ENCODE measurements at regions not wholly inside any gene's neighbourhood (a gene's known extent, or its start where the extent isn't known, plus 50 kb on each side); places are given as distances from the start of the nearest gene placed in this dataset.

DNA sequence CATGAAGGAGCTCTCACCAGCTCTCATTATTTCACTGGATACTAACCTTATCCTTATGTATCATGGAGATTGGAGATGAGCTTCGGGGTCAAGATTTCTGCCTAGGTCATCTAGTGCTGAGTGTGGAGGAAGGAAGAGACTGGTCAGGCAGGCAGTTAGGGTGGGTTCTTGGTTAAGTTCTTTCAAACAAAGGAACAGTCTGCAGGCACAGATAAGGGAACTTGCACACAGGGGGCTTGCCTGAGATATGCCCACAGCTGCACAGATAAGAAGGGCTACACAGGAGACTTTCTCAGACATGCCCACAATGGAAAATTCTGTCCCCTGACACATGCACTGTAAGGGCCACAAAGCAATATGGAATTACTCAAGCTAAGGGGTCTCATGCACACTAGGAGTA is 904.1 kb downstream of the NLGN4X start:
- H3K79me2 ChIP-seq (ENCODE audit: control insufficient read depth, insufficient read depth, low read length), result no peaks in the 10 kb centered on the region
- no peaks in the 10 kb centered on the region for H3K9me1 ChIP-seq (ENCODE audit: control insufficient read depth, extremely low read depth, insufficient read depth, low read length)
- H3K4me1 ChIP-seq (ENCODE audit: control insufficient read depth, extremely low read depth, insufficient read depth, low read length), result no peaks in the 10 kb centered on the region
- no peaks in the 10 kb centered on the region for H3K27me3 ChIP-seq (ENCODE audit: control insufficient read depth, extremely low read depth, insufficient read depth, low read length)
- no peak for DNase-seq (ENCODE audit: low read depth, low spot score)
- dilution Hi-C loops (cut with MboI; ENCODE audit: extremely low pct_ligation_motif_present, low sequenced_read_pairs), result no loop called here
- no peaks in the 10 kb centered on the region for H4K20me1 ChIP-seq (ENCODE audit: control insufficient read depth, extremely low read depth, insufficient read depth, low read length)
- no peak overlapping the region for H2AFZ ChIP-seq (ENCODE audit: control insufficient read depth, low read length)
- no peak overlapping the region for H3K27ac ChIP-seq (ENCODE audit: control insufficient read depth, insufficient read depth, low read length)
- no peaks in the 10 kb centered on the region for H3K36me3 ChIP-seq (ENCODE audit: control insufficient read depth in 2 of 2, extremely low read depth in 1 of 2, insufficient read depth in 2 of 2, low read length in 2 of 2)
- H3K9ac ChIP-seq (ENCODE audit: control insufficient read depth, extremely low read depth, insufficient read depth, low read length), result no peak overlapping the region
- H3K4me2 ChIP-seq (ENCODE audit: control insufficient read depth, extremely low read depth, insufficient read depth, low read depth, low read length), result no peak overlapping the region
- H3K4me3 ChIP-seq (ENCODE audit: control insufficient read depth in 2 of 3, extremely low read depth in 1 of 3, insufficient read depth in 2 of 3, low read depth in 1 of 3, low read length in 3 of 3), result no peak overlapping the region
- no peak for FAIRE-seq
- TF ChIP-seq EZH2 (IDR thresholded peaks at IDR 0.05; ENCODE audit: low read length) (no peak), CTCF (optimal IDR thresholded peaks at IDR 0.05 in 1 of 3, IDR thresholded peaks at IDR 0.05 in 1 of 3, conservative IDR thresholded peaks at IDR 0.05 in 1 of 3; ENCODE audit: extremely low read depth in 1 of 3, insufficient read depth in 2 of 3, low read length in 3 of 3) (no peak)
- no peaks in the 10 kb centered on the region for H3K9me3 ChIP-seq (ENCODE audit: control insufficient read depth, low read depth, low read length)

DNA sequence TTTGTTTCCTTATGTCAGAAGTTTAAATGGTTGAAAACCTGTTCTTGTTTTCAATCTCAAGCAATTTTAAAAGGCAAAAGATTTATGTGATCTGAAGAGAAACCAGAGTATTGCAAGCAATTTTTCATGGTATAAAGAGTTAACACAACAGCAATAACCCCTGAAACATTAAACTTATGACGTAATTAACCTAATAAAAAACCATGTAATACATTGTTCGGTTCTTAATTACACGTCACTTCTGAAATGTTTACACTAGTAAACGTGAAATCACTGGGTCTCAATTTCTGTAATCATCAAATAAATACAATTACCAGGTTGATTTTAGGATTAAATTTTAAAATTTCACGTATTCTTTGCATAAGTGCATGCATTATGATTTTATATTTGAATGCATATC is 914.5 kb downstream of the NLGN4X start:
- DNase-seq (ENCODE audit: low read depth, low spot score) (no peak), FAIRE-seq (no peak)
- dilution Hi-C loops (cut with MboI; ENCODE audit: extremely low pct_ligation_motif_present, low sequenced_read_pairs), result no loop called here
- H3K27me3 ChIP-seq (ENCODE audit: control insufficient read depth, extremely low read depth, insufficient read depth, low read length), result no peaks in the 10 kb centered on the region
- H3K4me3 ChIP-seq (ENCODE audit: control insufficient read depth in 2 of 3, extremely low read depth in 1 of 3, insufficient read depth in 2 of 3, low read depth in 1 of 3, low read length in 3 of 3), result no peak overlapping the region
- H2AFZ ChIP-seq (ENCODE audit: control insufficient read depth, low read length), result no peak overlapping the region
- H4K20me1 ChIP-seq (ENCODE audit: control insufficient read depth, extremely low read depth, insufficient read depth, low read length), result no peaks in the 10 kb centered on the region
- TF ChIP-seq EZH2 (IDR thresholded peaks at IDR 0.05; ENCODE audit: low read length) (no peak), CTCF (optimal IDR thresholded peaks at IDR 0.05 in 1 of 3, IDR thresholded peaks at IDR 0.05 in 1 of 3, conservative IDR thresholded peaks at IDR 0.05 in 1 of 3; ENCODE audit: extremely low read depth in 1 of 3, insufficient read depth in 2 of 3, low read length in 3 of 3) (no peak)
- no peaks in the 10 kb centered on the region for H3K9me3 ChIP-seq (ENCODE audit: control insufficient read depth, low read depth, low read length)
- H3K9ac ChIP-seq (ENCODE audit: control insufficient read depth, extremely low read depth, insufficient read depth, low read length), result no peak overlapping the region
- no peaks in the 10 kb centered on the region for H3K9me1 ChIP-seq (ENCODE audit: control insufficient read depth, extremely low read depth, insufficient read depth, low read length)
- no peaks in the 10 kb centered on the region for H3K4me1 ChIP-seq (ENCODE audit: control insufficient read depth, extremely low read depth, insufficient read depth, low read length)
- H3K79me2 ChIP-seq (ENCODE audit: control insufficient read depth, insufficient read depth, low read length), result no peaks in the 10 kb centered on the region
- H3K27ac ChIP-seq (ENCODE audit: control insufficient read depth, insufficient read depth, low read length), result no peak overlapping the region
- H3K4me2 ChIP-seq (ENCODE audit: control insufficient read depth, extremely low read depth, insufficient read depth, low read depth, low read length), result no peak overlapping the region
- H3K36me3 ChIP-seq (ENCODE audit: control insufficient read depth in 2 of 2, extremely low read depth in 1 of 2, insufficient read depth in 2 of 2, low read length in 2 of 2), result no peaks in the 10 kb centered on the region
